ENCODE measurements at regions not wholly inside any gene's neighbourhood (a gene's known extent, or its start where the extent isn't known, plus 50 kb on each side); places are given as distances from the start of the nearest gene placed in this dataset.

DNA sequence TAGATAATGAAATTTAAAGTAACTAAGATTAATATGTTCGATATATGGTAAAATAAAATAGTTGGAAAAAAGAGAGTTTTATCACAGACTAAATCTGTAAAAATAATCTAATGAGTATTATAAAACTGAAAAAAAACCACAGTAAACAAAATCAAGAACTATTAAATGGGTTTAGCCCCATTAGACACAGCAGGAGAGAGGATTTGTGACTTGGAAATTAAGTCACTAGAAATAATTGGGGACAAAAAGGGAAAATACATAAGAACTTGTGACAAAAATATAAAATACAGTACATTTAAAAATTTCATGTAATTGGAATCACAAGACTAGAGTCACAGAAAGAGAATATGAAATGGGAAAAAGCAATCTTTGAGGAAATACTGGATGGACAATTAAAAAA lies 1114.6 kb upstream of the KLHL29 start:
- no peak for TF ChIP-seq POLR2AphosphoS5 (IDR thresholded peaks at IDR 0.05; ENCODE audit: insufficient read depth in 1 of 2, low read depth in 1 of 2)
- TF ChIP-seq POLR2A (IDR thresholded peaks at IDR 0.05), result no peak
- TF ChIP-seq, protein P1, sequence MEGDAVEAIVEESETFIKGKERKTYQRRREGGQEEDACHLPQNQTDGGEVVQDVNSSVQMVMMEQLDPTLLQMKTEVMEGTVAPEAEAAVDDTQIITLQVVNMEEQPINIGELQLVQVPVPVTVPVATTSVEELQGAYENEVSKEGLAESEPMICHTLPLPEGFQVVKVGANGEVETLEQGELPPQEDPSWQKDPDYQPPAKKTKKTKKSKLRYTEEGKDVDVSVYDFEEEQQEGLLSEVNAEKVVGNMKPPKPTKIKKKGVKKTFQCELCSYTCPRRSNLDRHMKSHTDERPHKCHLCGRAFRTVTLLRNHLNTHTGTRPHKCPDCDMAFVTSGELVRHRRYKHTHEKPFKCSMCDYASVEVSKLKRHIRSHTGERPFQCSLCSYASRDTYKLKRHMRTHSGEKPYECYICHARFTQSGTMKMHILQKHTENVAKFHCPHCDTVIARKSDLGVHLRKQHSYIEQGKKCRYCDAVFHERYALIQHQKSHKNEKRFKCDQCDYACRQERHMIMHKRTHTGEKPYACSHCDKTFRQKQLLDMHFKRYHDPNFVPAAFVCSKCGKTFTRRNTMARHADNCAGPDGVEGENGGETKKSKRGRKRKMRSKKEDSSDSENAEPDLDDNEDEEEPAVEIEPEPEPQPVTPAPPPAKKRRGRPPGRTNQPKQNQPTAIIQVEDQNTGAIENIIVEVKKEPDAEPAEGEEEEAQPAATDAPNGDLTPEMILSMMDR (IDR thresholded peaks at IDR 0.05), result no peak
- no peak overlapping the region for H3K4me3 ChIP-seq
- DNase-seq (ENCODE audit: extremely low spot score in 2 of 2), result no peak
- no peak overlapping the region for H3K27ac ChIP-seq
- H3K36me3 ChIP-seq, result no peaks in the 10 kb centered on the region
- no peaks in the 10 kb centered on the region for H3K9me3 ChIP-seq
- intact Hi-C loops (cut with DNase I), result no loop called here
- H3K27me3 ChIP-seq, result no peaks in the 10 kb centered on the region
- H3K4me1 ChIP-seq, result no peaks in the 10 kb centered on the region

DNA sequence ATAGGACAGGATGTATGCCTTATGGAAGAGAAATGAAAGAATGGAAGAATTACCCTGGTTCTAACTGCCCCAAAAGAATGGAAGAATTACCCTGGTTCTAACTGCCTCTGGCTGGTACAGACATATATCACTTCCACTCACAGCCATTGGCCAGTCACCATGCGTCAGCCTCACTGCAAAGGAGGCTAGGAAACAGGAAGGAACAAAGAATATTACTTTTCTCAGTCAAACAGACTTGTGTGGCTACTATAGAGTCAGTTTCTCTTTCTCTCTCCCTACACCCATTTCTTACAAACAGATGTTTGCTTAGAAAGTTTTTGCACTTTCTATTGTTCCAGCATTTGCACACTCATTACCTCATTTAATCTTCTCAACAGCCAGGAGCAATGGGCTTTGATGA lies 1111.1 kb upstream of the KLHL29 start:
- Histone ChIP-seq H3K9me3 (no peaks in the 10 kb centered on the region), H3K36me3 (no peaks in the 10 kb centered on the region), H3K27me3 (no peaks in the 10 kb centered on the region), H3K4me3 (no peak overlapping the region), H3K27ac (no peak overlapping the region), H3K4me1 (no peaks in the 10 kb centered on the region)
- no peak for TF ChIP-seq POLR2A (IDR thresholded peaks at IDR 0.05)
- TF ChIP-seq, protein P1 (IDR thresholded peaks at IDR 0.05), result no peak
- no peak for TF ChIP-seq POLR2AphosphoS5 (IDR thresholded peaks at IDR 0.05; ENCODE audit: insufficient read depth in 1 of 2, low read depth in 1 of 2)
- DNase-seq (ENCODE audit: extremely low spot score in 2 of 2), result no peak
- intact Hi-C loops (cut with DNase I), result no loop called here

DNA sequence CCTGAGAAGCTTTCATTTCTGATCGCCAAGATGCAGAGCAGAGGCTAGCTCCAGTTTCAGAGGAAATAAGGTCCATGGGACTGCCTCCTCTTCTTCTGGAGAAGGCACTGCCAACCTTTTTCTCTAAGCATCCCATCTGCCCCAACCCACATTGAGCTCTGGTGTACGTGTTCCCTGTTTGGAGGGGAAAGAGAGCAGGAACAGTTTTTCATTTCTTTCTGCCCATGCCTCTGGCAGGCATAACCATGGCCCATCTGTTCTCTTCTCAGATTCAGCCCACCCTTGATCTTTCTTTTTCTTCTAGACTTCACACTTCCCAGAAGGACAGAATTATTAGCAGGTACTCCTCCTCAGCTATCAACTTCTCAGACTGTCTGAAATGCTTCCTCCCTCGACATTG lies 1110.3 kb upstream of the KLHL29 start:
- intact Hi-C loops (cut with DNase I), result no loop called here
- no peak for TF ChIP-seq POLR2AphosphoS5 (IDR thresholded peaks at IDR 0.05; ENCODE audit: insufficient read depth in 1 of 2, low read depth in 1 of 2)
- no peak for TF ChIP-seq POLR2A (IDR thresholded peaks at IDR 0.05)
- TF ChIP-seq, protein P1 (IDR thresholded peaks at IDR 0.05), result no peak
- Histone ChIP-seq H3K4me3 (no peak overlapping the region), H3K27ac (no peak overlapping the region), H3K9me3 (no peaks in the 10 kb centered on the region), H3K27me3 (no peaks in the 10 kb centered on the region), H3K36me3 (no peaks in the 10 kb centered on the region), H3K4me1 (no peaks in the 10 kb centered on the region)
- no peak for DNase-seq (ENCODE audit: extremely low spot score in 2 of 2)

DNA sequence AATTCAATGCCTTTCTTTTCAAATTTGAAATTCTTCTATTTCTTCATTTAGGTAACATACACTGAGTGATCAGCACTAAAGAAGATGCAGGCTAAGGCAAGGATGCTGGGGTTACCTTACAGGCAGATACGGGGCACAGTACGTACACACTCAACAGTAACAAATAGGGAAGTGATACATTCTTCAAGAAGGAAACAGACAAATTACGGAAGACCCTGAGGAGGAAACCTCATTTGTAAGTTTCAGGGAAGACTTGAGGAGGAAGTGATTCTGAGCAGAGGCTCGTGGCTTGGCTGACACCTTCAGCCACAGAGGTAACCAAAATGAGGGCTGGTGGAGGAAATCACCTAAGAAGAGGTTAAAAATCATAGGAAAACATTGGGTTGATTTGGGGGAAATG lies 1108.3 kb upstream of the KLHL29 start:
- Histone ChIP-seq H3K9me3 (no peaks in the 10 kb centered on the region), H3K27me3 (no peaks in the 10 kb centered on the region), H3K4me3 (no peak overlapping the region), H3K27ac (no peak overlapping the region), H3K4me1 (no peaks in the 10 kb centered on the region), H3K36me3 (no peaks in the 10 kb centered on the region)
- intact Hi-C loops (cut with DNase I), result no loop called here
- DNase-seq (ENCODE audit: extremely low spot score in 2 of 2), result no peak
- TF ChIP-seq POLR2AphosphoS5 (IDR thresholded peaks at IDR 0.05; ENCODE audit: insufficient read depth in 1 of 2, low read depth in 1 of 2), result no peak
- TF ChIP-seq POLR2A (IDR thresholded peaks at IDR 0.05), result no peak

DNA sequence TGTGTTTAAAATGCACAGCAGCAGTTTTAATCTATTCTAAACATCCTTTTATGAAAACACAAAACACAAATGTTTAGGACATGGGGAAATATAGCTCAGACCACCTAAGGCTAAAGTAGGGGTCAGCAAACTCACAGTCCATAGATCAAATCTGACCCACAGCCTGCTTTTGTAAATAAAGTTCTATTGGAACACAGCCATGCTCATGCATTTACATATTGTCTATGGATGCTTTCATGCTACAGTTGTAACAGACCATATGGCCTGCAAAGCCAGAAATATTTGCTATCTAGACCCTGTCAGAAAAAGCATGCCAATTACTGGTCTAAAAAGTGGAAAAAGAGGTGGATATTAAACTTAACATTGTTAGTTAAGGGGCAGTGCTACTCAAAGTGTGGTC lies 1105.4 kb upstream of the KLHL29 start:
- H3K27me3 ChIP-seq, result no peaks in the 10 kb centered on the region
- no peak for DNase-seq (ENCODE audit: extremely low spot score in 2 of 2)
- intact Hi-C loops (cut with DNase I), result no loop called here
- no peaks in the 10 kb centered on the region for H3K36me3 ChIP-seq
- no peak overlapping the region for H3K4me3 ChIP-seq
- TF ChIP-seq, protein P1 (IDR thresholded peaks at IDR 0.05), result no peak
- TF ChIP-seq POLR2AphosphoS5 (IDR thresholded peaks at IDR 0.05; ENCODE audit: insufficient read depth in 1 of 2, low read depth in 1 of 2), result no peak
- no peak for TF ChIP-seq POLR2A (IDR thresholded peaks at IDR 0.05)
- H3K4me1 ChIP-seq, result no peaks in the 10 kb centered on the region
- H3K27ac ChIP-seq, result no peak overlapping the region
- H3K9me3 ChIP-seq, result no peaks in the 10 kb centered on the region

DNA sequence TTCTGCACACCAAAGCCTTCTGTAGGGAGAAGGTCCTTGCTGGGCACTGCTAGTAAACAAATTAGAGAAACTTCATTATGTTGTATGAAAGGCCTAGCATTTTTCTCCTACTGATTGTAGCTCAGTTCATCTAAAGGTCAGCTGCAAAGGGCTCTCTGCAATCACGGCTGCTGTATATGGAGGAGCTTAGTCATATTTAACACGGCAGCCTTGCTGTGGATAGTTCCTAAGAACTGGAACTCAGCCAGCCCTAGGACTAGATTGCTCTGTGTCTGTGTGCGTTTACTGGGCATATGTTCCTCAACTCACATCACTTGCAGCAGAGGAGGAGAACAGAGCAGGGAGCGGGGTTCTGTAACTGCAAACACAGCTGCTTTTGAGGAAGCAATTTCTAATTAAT lies 1103.9 kb upstream of the KLHL29 start:
- intact Hi-C loops (cut with DNase I), result no loop called here
- Histone ChIP-seq H3K36me3 (no peaks in the 10 kb centered on the region), H3K4me3 (no peak overlapping the region), H3K27ac (no peak overlapping the region), H3K4me1 (no peaks in the 10 kb centered on the region), H3K27me3 (no peaks in the 10 kb centered on the region), H3K9me3 (no peaks in the 10 kb centered on the region)
- DNase-seq (ENCODE audit: extremely low spot score in 2 of 2), result no peak
- no peak for TF ChIP-seq POLR2A (IDR thresholded peaks at IDR 0.05)
- TF ChIP-seq POLR2AphosphoS5 (IDR thresholded peaks at IDR 0.05; ENCODE audit: insufficient read depth in 1 of 2, low read depth in 1 of 2), result no peak
- TF ChIP-seq, protein P1 (IDR thresholded peaks at IDR 0.05), result no peak

All from vagina (tissue), 2 donors.